PC-3 (cell line): ENCODE measurements at regions not wholly inside any gene's neighbourhood (a gene's known extent, or its start where the extent isn't known, plus 50 kb on each side); places are given as distances from the start of the nearest gene placed in this dataset.

Experiments
- EZH2 ChIP-seq: fragments of 300-600 bp; sonication (generic); IDR thresholded peaks from one replicate; pipeline ENCODE4 v1.6.1; 2017; ENCODE audit warnings: antibody characterized with exemption, mild to moderate bottlenecking, low read length; ENCODE audit not compliant: unreplicated experiment
- TF ChIP-seq, protein P1 (sequence below): fragments of 300-600 bp; sonication (generic); conservative IDR thresholded peaks from 2 replicates; pipeline ENCODE4 v1.5.1; 2017; ENCODE audit warnings: antibody characterized with exemption, low read depth, mild to moderate bottlenecking, low read length

GRCh38 chr10:125599194-125599593, 83.8 kb downstream of the TEX36 start:
- TF ChIP-seq, protein P1, sequence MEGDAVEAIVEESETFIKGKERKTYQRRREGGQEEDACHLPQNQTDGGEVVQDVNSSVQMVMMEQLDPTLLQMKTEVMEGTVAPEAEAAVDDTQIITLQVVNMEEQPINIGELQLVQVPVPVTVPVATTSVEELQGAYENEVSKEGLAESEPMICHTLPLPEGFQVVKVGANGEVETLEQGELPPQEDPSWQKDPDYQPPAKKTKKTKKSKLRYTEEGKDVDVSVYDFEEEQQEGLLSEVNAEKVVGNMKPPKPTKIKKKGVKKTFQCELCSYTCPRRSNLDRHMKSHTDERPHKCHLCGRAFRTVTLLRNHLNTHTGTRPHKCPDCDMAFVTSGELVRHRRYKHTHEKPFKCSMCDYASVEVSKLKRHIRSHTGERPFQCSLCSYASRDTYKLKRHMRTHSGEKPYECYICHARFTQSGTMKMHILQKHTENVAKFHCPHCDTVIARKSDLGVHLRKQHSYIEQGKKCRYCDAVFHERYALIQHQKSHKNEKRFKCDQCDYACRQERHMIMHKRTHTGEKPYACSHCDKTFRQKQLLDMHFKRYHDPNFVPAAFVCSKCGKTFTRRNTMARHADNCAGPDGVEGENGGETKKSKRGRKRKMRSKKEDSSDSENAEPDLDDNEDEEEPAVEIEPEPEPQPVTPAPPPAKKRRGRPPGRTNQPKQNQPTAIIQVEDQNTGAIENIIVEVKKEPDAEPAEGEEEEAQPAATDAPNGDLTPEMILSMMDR: no peak
- TF ChIP-seq EZH2: no peak
